K562 (cell line): ENCODE measurements at regions not wholly inside any gene's neighbourhood (a gene's known extent, or its start where the extent isn't known, plus 50 kb on each side); places are given as distances from the start of the nearest gene placed in this dataset.

Source experiments
- CREM ChIP-seq: IDR thresholded peaks from 2 replicates; pipeline ENCODE4 v1.6.1; 2014; ENCODE audit warnings: antibody characterized with exemption, low read depth
- ESRRB ChIP-seq: fragments of 250-450 bp; sonication (Bioruptor Pico); IDR thresholded peaks from 2 replicates; pipeline ENCODE4 v1.5.0; 2020; ENCODE audit warnings: mild to moderate bottlenecking, moderate library complexity, borderline replicate concordance
- NRF1 ChIP-seq, 2 experiments: fragments of 450-650 bp; IDR thresholded peaks in 1 of 2; conservative IDR thresholded peaks in 1 of 2; 2 replicates each; pipeline ENCODE4 v1.6.1; 2014; ENCODE audit warnings: mild to moderate bottlenecking in 2 of 2
- PHB ChIP-seq: fragments of 250-450 bp; sonication (Bioruptor Pico); IDR thresholded peaks from 2 replicates; pipeline ENCODE4 v1.5.0; 2021
- PHB2 ChIP-seq: fragments of 450-650 bp; IDR thresholded peaks from 2 replicates; pipeline ENCODE4 v1.6.1; 2017; ENCODE audit warnings: low read depth
- POLR2AphosphoS5 ChIP-seq: IDR thresholded peaks from 2 replicates; pipeline ENCODE4 v1.6.1; 2011; ENCODE audit warnings: mild to moderate bottlenecking, low read depth, low read length, moderate library complexity; ENCODE audit not compliant: control insufficient read depth, insufficient read depth
- SMAD4 ChIP-seq: fragments of 250-450 bp; sonication (Bioruptor Pico); conservative IDR thresholded peaks from 2 replicates; pipeline ENCODE4 v1.8.0; 2021; ENCODE audit warnings: inconsistent platforms, mild to moderate bottlenecking, moderate library complexity
- SP1 ChIP-seq: sonication (generic); formaldehyde crosslinking; IDR thresholded peaks from 2 replicates; pipeline ENCODE4 v1.8.1; 2022; ENCODE audit warnings: mild to moderate bottlenecking, missing genetic modification reagents
- TF ChIP-seq, protein P1 (sequence below): sonication (generic); formaldehyde crosslinking; IDR thresholded peaks from 2 replicates; pipeline ENCODE4 v1.8.0; 2022; ENCODE audit warnings: missing genetic modification reagents, mild to moderate bottlenecking, borderline replicate concordance
- TF ChIP-seq, protein P2 (sequence below), 3 experiments: IDR thresholded peaks in 2 of 3; conservative IDR thresholded peaks in 1 of 3; 2 replicates each; pipeline ENCODE4 v1.5.1; 2011 to 2012; ENCODE audit warnings: low read length in 3 of 3, mild to moderate bottlenecking in 3 of 3, control low read depth in 2 of 3, improper control_type of control experiment in 1 of 3, inconsistent platforms in 1 of 3, low read depth in 1 of 3, mixed read lengths in 1 of 3, moderate library complexity in 1 of 3; ENCODE audit not compliant: insufficient read depth in 2 of 3
- TF ChIP-seq, protein P3 (sequence below): sonication (generic); formaldehyde crosslinking; IDR thresholded peaks from 2 replicates; pipeline ENCODE4 v1.8.0; 2022; ENCODE audit warnings: mild to moderate bottlenecking, missing genetic modification reagents, borderline replicate concordance
- TF ChIP-seq, protein P4 (sequence below): fragments of 450-650 bp; IDR thresholded peaks from 2 replicates; pipeline ENCODE4 v1.6.1; 2016; ENCODE audit warnings: low read depth

DNA sequence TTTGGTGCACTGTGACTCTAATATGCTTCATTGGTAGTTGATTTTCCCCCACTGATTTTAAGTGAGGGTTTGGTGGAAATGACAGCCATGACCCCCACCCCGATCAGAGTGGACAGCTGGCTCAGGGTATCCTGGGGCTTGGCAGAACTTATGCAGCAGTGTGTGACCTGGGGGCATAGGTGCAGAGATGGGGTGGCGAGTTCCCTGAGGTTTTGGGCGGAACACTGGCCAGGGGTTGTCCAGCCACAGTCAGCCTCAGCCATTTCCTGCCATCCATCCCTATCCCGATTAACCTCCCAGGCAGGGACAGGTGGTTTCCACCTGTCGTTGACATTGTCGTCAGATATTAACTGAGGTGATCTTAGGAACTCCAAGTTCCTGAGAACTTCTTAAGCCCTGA is 155.8 kb upstream of the CHST15 start:
- TF ChIP-seq PHB2: no peak
- TF ChIP-seq POLR2AphosphoS5: no peak
- TF ChIP-seq, protein P1, sequence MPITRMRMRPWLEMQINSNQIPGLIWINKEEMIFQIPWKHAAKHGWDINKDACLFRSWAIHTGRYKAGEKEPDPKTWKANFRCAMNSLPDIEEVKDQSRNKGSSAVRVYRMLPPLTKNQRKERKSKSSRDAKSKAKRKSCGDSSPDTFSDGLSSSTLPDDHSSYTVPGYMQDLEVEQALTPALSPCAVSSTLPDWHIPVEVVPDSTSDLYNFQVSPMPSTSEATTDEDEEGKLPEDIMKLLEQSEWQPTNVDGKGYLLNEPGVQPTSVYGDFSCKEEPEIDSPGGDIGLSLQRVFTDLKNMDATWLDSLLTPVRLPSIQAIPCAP: no peak
- TF ChIP-seq ESRRB (CRISPR knock-in tag): no peak
- no peak for TF ChIP-seq PHB (CRISPR knock-in tag)
- TF ChIP-seq, protein P2, sequence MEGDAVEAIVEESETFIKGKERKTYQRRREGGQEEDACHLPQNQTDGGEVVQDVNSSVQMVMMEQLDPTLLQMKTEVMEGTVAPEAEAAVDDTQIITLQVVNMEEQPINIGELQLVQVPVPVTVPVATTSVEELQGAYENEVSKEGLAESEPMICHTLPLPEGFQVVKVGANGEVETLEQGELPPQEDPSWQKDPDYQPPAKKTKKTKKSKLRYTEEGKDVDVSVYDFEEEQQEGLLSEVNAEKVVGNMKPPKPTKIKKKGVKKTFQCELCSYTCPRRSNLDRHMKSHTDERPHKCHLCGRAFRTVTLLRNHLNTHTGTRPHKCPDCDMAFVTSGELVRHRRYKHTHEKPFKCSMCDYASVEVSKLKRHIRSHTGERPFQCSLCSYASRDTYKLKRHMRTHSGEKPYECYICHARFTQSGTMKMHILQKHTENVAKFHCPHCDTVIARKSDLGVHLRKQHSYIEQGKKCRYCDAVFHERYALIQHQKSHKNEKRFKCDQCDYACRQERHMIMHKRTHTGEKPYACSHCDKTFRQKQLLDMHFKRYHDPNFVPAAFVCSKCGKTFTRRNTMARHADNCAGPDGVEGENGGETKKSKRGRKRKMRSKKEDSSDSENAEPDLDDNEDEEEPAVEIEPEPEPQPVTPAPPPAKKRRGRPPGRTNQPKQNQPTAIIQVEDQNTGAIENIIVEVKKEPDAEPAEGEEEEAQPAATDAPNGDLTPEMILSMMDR (IDR thresholded peaks at IDR 0.05 in 2 of 3, conservative IDR thresholded peaks at IDR 0.05 in 1 of 3; ENCODE audit: insufficient read depth in 2 of 3, low read depth in 1 of 3, low read length in 3 of 3): no peak
- TF ChIP-seq, protein P3, sequence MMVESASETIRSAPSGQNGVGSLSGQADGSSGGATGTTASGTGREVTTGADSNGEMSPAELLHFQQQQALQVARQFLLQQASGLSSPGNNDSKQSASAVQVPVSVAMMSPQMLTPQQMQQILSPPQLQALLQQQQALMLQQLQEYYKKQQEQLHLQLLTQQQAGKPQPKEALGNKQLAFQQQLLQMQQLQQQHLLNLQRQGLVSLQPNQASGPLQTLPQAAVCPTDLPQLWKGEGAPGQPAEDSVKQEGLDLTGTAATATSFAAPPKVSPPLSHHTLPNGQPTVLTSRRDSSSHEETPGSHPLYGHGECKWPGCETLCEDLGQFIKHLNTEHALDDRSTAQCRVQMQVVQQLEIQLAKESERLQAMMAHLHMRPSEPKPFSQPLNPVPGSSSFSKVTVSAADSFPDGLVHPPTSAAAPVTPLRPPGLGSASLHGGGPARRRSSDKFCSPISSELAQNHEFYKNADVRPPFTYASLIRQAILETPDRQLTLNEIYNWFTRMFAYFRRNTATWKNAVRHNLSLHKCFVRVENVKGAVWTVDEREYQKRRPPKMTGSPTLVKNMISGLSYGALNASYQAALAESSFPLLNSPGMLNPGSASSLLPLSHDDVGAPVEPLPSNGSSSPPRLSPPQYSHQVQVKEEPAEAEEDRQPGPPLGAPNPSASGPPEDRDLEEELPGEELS (CRISPR knock-in tag): no peak
- TF ChIP-seq, protein P4, sequence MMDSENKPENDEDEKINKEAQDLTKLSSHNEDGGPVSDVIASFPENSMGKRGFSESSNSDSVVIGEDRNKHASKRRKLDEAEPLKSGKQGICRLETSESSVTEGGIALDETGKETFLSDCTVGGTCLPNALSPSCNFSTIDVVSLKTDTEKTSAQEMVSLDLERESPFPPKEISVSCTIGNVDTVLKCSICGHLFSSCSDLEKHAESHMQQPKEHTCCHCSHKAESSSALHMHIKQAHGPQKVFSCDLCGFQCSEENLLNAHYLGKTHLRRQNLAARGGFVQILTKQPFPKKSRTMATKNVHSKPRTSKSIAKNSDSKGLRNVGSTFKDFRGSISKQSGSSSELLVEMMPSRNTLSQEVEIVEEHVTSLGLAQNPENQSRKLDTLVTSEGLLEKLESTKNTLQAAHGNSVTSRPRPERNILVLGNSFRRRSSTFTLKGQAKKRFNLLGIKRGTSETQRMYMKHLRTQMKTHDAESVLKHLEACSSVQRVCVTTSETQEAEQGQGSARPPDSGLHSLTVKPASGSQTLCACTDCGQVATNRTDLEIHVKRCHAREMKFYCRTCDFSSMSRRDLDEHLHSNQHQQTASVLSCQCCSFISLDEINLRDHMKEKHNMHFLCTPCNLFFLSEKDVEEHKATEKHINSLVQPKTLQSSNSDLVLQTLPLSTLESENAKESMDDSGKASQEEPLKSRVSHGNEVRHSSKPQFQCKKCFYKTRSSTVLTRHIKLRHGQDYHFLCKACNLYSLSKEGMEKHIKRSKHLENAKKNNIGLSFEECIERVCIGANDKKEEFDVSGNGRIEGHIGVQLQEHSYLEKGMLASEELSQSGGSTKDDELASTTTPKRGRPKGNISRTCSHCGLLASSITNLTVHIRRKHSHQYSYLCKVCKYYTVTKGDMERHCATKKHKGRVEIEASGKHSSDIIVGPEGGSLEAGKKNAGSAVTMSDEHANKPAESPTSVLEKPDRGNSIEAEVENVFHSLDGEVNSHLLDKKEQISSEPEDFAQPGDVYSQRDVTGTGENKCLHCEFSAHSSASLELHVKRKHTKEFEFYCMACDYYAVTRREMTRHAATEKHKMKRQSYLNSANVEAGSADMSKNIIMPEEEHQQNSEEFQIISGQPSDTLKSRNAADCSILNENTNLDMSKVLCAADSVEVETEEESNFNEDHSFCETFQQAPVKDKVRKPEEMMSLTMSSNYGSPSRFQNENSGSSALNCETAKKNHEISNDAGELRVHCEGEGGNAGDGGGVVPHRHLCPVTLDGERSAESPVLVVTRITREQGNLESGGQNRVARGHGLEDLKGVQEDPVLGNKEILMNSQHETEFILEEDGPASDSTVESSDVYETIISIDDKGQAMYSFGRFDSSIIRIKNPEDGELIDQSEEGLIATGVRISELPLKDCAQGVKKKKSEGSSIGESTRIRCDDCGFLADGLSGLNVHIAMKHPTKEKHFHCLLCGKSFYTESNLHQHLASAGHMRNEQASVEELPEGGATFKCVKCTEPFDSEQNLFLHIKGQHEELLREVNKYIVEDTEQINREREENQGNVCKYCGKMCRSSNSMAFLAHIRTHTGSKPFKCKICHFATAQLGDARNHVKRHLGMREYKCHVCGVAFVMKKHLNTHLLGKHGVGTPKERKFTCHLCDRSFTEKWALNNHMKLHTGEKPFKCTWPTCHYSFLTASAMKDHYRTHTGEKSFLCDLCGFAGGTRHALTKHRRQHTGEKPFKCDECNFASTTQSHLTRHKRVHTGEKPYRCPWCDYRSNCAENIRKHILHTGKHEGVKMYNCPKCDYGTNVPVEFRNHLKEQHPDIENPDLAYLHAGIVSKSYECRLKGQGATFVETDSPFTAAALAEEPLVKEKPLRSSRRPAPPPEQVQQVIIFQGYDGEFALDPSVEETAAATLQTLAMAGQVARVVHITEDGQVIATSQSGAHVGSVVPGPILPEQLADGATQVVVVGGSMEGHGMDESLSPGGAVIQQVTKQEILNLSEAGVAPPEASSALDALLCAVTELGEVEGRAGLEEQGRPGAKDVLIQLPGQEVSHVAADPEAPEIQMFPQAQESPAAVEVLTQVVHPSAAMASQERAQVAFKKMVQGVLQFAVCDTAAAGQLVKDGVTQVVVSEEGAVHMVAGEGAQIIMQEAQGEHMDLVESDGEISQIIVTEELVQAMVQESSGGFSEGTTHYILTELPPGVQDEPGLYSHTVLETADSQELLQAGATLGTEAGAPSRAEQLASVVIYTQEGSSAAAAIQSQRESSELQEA: no peak
- no peak for TF ChIP-seq NRF1 (conservative IDR thresholded peaks at IDR 0.05 in 1 of 2, IDR thresholded peaks at IDR 0.05 in 1 of 2)
- TF ChIP-seq CREM: no peak
- TF ChIP-seq SMAD4 (CRISPR knock-in tag): no peak
- no peak for TF ChIP-seq SP1
